GM19238 (cell line): ENCODE measurements at regions not wholly inside any gene's neighbourhood (a gene's known extent, or its start where the extent isn't known, plus 50 kb on each side); places are given as distances from the start of the nearest gene placed in this dataset.
"Not testable (repeated sequence)": the region's sequence is repeated elsewhere in the genome, so short reads cannot be mapped to it uniquely, and the experiment has no call there.

Source experiments
- DNase-seq: peaks from one replicate; pipeline ENCODE4 v3.0.0; 2011; ENCODE audit warnings: low spot score; ENCODE audit not compliant: insufficient read length

DNA sequence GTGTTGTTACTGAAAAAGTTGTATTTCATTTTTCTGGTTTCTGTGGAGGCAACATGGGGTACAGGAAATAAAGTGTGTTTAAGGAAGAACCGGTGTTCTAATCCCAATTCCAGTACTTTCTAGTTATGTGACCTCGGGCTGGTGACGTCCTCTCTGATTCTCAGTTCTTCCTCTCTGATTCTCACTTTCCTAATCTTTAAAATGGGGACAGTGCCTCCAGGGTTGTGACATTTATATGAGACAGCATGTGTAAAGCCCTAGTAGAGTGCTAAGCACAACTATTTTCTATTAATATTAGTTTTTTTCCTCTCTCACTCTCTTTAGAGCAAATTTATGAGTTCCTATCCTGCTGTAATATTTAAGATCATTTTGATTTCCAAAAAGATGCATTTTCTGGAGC, 50.9 kb upstream of the PTPDC1 start:
- DNase-seq, result no peak

DNA sequence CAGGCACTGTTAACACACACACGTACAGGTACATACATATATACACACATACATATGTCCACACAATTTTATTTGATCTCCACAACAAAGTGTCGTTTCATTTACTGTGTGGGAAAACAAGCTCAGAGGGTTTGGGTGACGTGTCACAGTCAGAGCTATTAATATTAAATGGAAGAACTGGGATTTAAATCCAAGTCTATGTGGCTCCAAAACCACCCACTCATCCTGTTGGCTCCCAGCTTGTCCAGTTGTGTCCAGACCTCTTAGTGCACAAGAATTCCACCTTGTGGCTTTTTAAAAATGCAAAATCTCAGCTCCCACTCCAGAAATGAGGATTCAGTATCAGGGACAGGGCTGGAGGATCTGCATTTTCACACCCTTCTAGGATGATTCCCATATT, 52.3 kb upstream of the PTPDC1 start:
- DNase-seq, result no peak

DNA sequence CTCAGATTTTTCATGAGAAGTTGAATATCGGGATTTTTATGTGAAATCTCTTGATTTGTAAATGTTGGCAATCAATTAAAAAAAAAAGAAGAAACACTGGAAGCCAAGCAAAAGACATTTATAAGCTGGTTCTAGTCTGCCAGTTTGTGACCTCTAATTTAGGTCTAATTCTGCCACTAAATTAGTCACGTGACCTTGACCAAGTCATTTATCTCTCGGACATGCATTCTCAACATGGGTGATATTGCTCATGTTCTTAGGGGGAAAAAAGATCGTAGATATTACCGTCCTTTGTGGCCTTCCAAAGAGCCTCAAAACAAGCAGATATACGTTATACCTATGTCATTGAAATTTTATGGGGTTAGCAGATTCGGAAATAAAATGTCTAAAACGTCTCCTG, 52.9 kb upstream of the PTPDC1 start:
- no peak for DNase-seq

DNA sequence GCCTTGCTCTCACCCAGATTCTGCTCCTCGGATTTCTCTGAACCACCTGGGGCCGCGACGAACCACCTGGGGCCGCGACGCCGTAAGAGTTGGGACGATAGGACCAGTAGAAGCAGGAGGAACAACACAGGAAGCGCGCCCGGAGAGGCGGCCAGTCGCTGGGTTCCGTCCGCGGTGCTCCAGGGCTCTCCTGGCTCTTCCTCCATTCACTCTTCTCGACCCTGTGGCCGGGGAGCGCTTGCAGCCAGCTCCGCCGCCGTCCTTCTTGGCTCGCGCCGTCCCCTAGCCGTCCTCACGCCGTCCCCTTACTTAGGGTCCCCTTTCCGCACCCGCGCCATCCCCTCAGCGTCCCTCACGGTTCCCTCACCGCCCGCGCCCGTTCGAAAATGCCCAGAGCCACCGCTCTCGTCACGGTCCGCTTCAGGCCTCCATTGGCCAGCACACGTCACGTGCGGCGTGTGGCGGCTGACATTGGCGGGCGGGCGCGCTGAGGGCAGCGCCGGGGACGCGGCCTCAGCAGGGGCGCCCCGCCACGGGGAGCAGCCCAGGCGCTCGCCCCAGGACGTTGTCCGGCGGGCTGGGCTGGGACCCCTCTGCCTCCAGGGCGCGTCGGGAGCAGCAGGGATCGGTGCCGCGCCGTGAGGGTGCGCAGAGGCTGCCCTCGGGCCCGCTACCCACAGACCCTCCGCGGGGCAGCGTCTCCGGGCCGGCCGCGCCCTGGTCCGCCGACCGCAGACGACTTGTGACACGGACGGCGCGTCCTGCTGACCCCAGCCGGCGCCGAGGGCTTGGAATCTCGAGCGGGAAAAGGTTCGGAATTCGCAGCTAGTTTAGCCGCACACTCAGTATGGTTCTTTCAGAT, 53.7 kb upstream of the PTPDC1 start:
- peak; percentile 81 for DNase-seq

DNA sequence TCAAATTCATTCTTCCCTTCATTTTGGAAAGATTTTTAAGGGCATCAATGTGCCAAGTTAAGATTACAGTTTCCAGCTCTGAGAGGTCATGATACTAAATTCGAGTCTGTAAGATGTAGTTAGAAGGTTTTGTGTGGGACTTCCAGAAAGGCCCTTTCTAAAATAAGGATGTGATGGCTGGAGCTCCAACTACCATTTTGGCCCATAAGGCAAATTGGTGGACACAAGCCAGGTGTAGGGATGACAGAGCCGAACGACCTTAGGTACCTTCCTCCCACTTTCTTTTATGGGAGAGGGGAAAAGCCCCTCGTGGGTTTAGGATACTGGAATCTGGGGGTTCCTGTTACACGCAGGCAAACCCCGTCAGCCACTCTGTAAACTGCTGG, 54.3 kb upstream of the PTPDC1 start:
- DNase-seq, result no peak

DNA sequence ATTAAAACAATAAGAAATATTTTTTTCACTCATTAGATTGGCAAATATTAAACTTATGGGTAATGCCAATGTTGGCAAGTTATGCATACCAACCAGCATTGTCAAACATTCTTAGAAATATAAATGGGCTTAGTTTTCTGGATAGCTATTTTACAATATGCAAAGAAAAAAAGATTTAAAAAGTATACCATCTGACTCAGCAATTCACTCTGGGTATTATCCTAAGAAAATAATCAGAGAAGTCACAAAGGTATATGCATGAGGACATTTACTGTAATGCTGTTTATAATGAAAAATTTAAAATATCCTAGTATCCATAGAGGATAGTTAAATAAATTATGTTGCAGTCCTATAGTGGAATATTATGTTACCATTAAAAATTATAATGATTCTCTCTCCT, 57.4 kb upstream of the PTPDC1 start:
- no peak for DNase-seq

DNA sequence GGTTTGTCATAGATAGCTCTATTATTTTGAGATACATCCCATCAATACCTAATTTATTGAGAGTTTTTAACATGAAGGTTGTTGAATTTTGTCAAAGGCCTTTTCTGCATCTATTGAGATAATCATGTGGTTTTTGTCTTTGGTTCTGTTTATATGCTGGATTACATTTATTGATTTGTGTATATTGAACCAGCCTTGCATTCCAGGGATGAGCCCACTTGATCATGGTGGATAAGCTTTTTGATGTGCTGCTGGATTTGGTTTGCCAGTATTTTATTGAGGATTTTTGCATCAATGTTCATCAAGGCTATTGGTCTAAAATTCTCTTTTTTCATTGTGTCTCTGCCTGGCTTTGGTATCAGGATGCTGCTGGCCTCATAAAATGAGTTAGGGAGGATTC, 61.8 kb upstream of the PTPDC1 start:
- DNase-seq, result not testable (repeated sequence)

DNA sequence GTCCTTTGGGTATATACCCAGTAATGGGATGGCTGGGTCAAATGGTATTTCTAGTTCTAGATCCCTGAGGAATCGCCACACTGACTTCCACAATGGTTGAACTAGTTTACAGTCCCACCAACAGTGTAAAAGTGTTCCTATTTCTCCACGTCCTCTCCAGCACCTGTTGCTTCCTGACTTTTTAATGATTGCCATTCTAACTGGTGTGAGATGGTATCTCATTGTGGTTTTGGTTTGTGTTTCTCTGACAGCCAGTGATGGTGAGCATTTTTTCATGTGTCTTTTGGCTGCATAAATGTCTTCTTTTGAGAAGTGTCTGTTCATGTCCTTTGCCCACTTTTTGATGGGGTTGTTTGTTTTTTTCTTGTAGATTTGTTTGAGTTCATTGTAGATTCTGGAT, 63.4 kb upstream of the PTPDC1 start:
- DNase-seq, result not testable (repeated sequence)

DNA sequence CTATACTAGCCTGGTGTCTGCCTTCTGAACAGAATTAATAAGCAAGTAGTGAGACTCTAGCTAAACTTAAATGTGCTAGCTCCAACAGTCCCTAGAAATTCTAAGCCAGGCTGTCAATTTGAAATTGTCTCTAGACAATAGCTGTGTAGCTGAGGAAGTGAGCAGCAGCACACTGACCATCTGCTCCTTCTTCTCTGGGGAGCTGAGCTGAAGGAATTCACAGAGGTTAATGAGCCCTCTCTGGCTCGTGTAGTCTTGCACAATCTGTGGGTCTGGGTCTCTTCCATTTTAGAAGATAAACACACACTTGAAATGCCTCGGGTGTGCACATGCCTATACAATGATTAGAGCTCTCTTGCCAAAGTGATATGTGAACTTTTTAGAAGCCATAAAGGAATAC, 63.5 kb upstream of the BARX1 start:
- no peak for DNase-seq

DNA sequence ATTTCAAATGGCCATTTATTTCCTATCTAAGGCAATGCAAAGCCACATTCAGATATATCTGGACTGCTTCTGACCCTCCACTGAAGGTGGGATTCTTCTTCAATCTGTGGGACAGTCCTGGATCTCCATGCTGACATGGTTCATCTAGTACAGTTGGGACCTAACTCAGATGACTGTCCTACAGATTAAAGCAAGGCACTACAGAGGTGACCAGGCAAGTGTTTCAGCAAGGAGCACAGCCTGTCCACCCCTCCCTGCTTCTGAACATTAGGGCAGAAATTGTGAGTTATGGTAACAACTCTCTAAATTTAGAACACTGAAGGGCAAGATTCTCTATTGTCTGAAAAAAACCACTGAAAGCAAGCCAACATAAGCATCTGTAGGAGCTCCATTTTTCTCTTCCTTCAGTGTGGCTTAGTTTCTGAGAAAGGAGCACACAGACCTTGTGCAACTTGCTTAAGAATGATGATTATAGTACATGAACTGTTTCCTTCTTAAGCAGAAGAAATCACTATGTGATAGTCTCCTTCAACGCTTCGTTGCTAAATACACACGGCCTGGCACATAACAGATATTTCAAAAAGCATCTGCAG, 62.9 kb upstream of the BARX1 start:
- DNase-seq, result no peak

DNA sequence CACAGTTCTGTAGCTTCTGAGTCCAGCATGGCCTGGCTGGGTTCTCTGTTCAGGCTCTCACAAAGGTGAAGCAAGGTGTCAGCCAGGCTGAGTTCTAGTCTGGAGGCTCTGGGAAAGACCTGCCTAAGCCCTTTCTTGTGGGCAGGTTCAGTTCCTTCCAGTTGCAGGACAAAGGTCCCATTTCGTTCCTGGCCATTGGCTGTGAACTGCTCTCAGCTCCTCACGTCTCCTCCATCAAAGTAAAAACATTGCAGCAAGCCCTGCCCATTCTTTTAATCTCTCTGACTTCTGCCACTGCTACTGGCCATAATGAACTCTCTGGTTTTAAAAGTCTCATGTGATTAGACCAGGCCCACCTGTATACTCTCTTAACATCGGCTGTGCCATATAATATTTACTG, 61.6 kb upstream of the BARX1 start:
- no peak for DNase-seq

DNA sequence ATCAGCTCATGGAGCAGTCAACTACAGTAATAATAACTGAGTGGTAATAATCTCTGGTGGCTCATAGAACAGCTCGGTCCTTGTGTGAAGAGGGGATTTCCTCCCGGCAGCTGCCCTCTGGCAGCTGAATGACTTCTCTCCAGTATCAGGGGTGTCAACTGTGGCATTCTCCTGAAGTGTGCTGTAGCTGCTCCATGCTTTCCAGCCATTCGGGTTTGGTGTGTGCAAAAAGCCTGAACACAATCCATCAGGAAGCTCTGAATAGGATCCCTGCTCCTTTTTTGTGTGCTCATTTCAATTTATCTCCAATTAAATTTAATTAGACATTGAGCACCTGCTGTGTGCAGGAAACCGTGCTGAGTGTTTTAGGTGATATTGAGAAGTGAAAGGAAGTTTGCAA, 59.8 kb upstream of the BARX1 start:
- no peak for DNase-seq

DNA sequence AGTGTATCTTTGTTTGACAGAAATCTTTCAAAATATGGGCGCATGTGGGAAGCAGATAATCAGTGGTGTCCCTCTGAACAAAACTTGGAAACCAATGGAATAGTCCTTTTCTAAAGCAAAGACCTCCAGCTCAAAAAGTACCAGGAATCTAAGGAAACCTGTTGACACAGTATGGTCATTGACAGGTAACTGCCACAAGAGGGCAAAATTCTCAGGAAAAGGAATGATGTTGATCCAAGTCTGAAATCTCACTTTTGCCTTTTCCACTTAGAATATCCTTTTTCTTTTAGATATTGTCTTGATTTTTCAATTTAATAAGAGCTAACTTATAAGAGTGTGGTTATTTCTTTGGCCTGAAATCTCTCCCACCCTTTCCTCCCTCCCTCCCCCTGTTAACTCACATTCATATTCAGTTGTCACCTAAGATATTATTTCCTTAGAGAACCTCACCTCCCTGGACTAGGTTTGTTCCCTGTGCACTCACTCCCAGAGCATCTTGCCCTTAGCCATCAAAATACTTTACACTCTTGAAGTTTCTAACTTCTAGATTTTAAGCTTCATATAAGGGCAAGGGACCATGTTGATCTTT, 59.0 kb upstream of the BARX1 start:
- no peak for DNase-seq

DNA sequence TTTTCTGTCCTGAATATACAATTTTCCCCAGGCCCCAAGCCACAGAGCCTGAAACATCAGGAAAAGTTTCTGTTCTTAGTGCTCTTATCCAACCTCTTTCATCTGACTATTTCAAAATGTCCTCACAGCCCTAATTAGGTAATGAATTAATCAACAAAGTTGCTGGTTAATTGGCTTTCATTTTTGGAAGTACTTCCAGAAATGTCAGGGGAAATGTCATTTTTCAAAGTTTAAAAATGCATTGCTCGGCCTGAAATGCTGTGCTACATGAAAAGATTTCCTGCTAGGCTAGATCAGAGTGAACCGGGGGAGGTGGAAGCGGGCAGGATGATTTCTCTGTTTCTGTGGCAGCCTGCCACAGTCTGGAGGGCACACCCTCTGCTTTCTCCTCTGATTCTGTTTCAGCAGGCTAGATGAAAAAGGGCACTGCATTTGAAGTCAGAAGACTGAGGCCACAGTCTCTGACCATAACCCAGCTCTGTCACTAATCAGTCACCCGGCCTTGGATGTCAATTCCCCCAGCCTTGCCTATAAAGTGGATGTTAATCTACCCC, 55.9 kb upstream of the BARX1 start:
- DNase-seq, result no peak

DNA sequence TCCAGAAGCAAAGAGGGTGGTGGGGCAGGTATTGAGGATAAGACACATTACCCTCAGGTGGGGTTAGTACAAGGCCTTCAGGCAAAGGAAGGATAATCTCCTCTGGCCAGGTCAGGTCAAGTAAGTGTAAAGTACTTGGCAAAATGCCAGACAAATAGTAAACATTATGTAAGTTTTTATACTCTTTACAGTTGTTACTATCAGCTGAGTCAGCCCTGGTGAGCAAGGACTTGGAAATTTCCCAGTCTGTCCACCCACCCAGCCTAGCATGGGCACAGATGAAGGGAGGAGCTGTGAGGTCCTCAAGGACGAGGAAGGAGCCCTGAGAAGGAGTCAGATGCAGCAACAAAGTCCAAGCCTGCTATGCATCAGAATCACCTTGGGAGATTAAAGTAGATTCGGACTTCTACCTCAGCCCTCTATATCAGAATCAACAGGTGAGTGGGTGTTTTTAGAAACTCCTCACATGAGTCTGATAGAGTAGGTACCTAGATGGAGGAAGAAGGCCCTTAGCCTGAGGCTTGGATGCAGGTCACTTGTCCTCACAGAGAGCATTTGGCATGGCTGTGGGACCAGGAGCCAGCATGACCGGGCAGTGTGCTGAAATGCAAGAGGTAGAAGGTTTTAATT, 50.2 kb upstream of the BARX1 start:
- no peak for DNase-seq
